GM21825 (cell line): ENCODE measurements at regions not wholly inside any gene's neighbourhood (a gene's known extent, or its start where the extent isn't known, plus 50 kb on each side); places are given as distances from the start of the nearest gene placed in this dataset.
"Not testable (repeated sequence)": the region's sequence is repeated elsewhere in the genome, so short reads cannot be mapped to it uniquely, and the experiment has no call there.

Source experiments
- ATAC-seq: cut with Tn5 transposase; IDR thresholded peaks from one replicate; pipeline ENCODE4 v1.9.1; 2021; ENCODE audit warnings: mild to moderate bottlenecking, moderate library complexity; ENCODE audit not compliant: unreplicated experiment

DNA sequence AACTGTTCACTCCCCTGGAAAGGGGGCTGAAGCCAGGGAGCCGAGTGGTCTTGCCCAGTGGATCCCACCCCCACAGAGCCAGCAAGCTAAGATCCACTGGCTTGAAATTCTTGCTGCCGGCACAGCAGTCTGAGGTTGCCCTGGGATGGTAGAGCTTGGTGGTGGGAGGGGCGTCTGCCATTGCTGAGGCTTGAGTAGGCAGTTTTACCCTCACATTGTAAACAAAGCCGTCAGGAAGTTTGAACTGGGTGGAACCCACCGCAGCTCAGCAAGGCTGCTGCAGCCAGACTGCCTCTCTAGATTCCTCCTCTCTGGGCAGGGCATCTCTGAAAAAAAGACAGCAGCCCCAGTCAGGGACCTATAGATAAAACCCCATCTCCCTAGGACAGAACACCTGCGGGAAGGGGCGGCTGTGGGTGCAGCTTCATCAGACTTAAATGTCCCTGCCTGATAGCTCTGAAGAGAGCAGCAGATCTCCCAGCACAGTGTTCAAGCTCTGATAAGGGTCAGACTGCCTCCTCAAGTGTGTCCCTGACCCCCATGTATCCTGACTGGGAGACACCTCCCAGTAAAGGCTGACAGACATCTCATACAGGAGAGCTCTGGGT lies 140.0 kb upstream of the C1GALT1 start:
- ATAC-seq, result not testable (repeated sequence)

DNA sequence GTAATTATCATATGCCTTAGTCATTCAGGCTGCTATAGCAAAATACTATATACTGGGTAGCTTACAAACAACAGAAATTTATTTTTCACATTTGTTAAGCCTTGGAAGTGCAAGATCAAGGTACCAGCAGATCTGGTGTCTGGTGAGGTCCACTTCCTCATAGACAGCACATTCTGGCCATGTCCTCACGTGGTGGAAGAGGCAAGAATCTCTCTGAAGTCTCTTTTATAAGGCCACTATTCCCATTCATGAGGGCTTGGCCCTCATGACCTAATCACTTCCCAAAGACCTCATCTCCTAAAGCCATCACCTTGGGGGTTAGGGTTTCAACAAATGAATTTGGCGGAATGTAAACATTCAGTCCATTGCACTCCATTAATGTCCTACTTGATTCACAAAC lies 137.5 kb upstream of the C1GALT1 start:
- no peak for ATAC-seq

DNA sequence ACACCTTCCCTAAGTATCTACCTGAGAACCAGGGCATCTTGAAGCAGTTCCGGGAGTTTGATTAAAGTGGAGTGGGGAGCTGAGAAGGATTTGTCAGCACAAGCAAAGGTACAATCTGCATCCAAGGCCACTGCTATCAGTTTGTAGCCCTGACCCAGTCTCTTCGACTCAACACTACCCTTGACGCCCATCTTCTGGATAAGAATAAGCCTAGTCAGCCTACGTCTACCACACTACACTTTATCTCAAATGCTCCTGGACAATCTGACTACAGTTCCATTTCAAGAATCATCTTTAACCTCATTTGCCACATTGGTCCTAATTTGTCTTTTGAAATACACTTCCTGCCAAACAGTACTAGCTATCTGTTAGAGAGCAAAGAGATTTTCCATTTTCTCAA lies 134.1 kb upstream of the C1GALT1 start:
- no peak for ATAC-seq

DNA sequence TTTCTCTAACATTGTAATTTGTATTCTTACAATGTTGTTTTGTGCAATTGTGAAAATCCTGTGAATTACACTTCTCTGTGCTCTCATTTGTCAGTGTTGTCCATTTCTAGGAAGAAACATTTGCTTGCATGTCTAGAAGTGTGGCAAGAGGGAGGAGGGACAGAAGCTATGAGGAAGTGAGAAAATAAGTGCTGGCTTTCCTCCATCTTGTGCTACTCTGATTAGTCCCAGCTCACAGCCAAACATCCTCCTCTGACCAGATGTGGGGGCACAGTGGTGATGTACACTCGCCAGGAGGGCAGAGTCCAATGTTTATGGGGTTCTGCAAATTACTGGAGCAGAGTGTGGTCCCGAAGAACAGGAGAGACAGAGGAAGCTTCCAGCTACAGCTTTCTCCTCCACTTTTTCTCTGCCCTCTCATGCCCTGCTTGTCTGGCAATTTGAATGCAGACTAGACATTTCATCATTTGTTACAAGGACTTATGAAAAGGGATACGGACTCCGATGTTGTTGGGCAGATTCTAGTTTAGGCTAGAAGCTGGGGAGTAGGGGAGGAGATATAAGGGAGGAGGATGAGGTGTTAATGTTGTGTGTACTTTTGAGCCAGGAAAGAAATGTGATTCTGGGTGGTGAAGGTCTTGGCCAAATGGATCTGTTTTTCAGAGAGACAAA lies 131.0 kb upstream of the C1GALT1 start:
- ATAC-seq, result peak; percentile 81

DNA sequence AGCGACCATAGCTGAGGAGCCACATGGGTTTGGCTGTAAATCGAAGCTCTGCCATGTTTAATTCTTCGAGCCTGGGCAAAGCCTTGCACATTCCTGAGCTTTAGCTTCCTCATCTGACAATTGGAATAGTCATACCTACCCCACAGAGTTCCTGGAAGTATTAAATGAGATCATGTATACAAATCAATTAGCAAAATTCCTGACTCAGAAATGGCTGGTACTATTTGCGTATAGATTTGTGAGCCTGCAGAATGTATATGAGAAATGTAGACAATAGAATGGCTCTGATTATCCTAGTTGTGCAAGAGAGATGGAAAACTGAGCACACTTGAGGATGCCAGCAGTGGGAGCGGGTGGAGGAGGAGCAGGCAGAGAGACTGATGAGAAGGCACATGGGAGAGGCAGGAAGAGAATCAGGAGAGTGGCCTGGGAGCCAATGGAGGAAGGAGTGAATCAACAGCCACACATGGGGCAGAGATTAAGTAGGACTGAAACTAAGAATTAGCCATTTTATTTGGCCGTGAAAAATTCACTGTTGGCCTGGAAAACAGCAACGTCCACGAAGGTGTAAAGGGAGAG lies 128.0 kb upstream of the C1GALT1 start:
- no peak for ATAC-seq

DNA sequence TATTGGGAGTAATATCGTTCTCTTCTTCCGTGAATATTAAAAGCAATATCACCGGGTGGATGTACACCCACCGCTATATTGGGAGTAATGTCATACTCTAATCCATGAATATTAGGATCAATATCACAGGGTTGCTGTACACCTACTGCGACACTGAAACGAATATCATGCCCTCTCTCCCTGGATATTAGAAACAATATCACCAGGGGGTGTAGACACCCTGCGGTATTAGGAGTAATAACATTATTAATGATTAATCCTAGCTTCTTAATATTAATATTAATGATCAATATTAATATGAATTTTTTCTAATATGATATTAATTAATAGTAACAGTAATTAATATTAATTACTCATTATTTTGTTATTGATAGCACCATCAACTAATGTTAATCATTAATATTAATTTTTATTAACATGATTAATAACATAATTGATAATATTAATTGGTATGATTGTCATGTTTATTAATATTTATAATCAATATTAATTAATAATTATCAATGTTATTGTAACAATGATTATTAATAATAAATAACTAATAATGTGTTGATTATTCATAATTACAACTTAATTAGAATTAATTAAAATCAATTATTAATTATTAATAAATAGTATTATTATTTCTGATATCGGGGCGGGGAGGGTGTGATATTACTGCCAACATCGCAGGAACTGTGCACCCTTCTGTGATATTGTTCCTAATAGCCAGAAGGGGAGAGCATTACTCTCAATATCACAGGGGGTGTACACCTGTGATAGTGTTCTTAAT lies 121.3 kb upstream of the C1GALT1 start:
- no peak for ATAC-seq

DNA sequence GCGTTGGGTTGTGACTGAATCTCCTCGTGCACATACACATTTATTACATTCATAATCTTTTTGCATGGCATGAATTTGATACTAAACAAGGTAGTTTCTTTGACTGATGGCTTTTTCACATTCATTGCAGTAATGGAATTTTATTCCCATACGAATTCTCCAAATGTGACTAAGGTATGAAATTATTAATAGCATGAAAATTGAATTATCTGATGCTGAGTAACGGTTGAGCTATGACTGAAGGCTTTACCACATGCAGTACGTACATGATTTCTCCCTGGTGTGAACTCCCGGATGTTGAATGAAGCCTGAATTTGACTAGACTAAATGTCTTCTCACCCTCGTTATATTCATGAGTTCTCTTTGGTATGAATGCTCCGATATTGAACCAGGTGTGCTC lies 104.4 kb upstream of the C1GALT1 start:
- ATAC-seq, result no peak

DNA sequence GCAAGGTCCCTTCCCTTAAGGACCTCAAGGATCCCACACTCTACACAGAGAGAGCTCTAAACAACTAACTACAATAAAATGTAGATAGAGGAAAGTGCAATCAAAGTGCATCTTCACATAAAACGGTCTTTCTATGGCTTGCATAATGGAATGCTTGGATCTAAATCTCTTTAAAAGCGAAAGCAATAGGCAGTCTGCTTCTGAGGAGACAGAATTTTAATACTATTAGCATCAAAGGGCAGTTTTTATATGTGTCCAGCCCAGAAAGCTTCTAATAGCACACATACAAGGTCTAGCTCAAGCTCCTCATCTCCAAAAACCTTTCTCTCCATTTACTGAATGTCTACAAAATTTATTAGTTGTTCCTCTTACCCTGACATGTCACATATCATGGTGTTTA lies 101.5 kb upstream of the C1GALT1 start:
- ATAC-seq, result no peak

DNA sequence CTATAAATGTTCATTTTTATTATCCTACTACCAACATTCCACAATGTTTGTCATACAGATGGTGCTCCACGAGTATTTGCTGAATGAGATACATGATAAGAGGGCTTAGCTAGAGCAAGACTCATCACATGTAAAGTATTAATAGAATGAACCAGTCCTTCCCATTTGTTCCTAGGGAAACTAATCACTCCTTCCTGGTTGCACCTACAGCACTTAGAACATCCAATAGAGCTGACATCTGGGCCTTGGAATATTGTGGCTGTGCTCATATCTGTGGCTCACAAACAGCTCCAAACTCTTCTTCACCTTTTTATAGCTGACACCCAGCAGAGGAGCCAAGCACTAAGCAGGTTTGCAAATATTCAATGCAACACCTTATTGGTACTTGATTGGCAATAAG lies 91.9 kb upstream of the C1GALT1 start:
- ATAC-seq, result no peak

DNA sequence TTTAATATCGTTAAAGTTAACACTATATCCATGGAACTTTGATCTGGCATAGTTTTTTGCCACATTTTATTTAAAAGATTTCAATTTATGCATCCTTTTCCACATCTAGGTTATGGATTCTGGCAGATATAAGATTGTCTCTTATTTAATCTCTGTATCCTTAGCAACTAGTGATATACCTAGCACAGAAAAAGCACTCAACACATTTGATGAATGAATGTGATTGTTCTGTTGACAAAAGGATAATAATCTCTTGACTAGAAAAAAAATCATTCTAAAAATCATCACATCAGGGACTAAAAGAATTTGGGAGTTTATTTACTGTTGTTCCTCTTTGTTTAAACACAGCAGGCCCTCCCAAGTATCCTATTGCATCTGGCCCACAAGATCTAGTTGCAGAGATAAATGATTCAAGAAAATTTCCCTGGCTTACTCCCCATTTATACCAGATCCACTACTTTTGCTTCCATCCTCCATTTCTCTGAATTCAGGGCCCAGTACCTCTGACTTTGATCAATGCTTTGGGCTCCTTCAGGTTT lies 84.0 kb upstream of the C1GALT1 start:
- no peak for ATAC-seq

DNA sequence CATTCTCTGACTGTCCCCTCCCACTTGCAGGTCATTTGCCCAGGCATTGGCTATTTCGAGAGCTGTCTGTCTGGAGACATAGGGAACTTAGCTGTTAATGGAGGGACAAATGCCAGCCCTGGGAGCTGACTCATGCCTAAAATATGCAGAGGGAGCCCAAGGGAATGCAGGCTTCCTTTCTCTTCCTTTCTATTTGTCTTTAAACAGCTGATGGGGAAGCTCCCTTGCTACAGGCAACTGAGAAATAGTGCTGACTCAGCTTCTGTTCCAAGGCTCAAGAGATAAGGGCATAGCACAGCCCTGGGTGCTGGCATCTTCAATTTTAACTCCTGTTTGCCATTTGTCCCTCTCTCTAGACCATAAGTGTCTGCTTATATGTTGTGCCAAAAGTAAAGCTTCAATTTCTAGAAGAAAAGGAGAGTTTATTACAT lies 82.7 kb upstream of the C1GALT1 start:
- ATAC-seq, result no peak

DNA sequence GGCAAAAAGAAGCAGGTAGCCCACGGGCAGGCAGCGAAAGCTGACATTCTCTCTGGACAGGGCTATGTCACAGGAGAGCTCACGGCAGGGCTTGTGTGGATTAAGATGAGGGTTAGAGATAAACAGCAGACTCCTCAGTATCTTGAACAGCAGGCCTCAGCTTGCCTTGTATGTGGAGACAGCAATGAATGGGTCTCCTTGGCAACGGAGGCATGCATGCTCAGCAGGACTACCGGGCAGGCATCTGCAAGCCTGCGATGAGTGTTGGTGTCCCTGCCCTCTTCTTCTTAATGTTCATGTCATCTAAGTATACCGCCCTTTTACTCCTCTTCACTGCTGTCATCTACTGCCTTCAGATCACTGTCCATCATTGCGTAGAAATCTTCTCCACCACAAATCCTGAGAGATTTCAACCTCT lies 81.9 kb upstream of the C1GALT1 start:
- ATAC-seq, result no peak

DNA sequence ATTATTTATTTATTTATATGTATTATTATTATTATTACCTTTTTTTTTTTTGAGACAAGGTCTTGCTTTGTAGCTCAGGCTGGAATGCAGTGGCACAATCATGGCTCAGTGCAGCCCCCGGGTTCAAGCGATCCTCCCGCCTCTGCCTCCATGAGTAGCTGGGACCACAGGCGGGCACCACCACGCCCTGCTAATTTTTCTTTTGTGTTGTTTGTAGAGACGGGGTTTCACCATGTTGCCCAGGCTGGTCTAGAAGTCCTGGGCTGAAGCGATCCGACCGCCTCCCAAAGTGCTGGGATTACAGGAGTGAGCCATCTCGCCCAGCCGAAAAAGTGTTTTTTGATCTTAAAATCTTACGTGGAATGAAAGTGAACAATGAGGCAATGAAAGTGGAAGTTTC lies 79.4 kb upstream of the C1GALT1 start:
- no peak for ATAC-seq

DNA sequence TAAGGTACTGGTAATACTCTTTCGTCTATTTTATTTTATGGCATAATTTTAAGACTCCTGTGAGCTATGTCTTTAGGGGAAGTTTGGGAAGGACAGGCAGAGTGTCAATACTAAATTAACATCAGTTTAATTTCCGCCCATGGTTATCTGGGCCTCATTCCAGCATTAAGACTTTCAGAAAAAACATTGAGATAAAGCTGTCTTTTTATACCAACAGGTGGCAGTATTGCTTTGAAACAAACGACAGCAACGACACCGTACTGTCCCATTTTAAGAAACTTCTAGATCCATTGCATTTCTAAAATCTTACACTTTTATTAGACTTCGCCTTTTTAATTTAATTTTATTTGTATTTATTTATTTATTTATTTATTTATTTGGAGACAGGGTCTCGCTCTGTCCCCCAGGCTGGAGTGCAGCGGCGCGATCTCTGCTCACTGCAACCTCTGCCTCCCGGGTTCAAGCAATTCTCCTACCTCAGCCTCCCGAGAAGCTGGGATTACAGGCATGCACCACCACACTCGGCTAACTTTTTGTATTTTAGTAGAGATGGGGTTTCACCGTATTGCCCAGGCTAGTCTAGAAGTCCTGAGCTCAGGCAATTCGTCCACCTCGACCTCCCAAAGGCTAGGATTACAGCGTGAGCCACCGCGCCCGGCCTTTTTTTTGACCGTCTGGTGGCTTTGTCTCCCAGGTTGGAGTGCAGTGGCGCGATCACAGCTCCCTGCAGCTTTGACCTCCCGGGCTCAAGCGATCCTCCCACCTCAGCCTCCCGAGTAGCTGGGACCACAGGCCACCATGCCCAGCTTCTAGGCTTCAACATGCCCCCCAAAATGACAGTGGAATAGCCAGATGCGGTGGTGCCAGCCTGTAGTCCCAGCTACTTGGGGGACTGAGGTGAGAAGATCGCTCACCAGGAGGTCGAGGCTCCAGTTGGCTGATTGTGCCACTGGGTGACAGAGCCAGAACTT lies 78.7 kb upstream of the C1GALT1 start:
- ATAC-seq, result no peak

DNA sequence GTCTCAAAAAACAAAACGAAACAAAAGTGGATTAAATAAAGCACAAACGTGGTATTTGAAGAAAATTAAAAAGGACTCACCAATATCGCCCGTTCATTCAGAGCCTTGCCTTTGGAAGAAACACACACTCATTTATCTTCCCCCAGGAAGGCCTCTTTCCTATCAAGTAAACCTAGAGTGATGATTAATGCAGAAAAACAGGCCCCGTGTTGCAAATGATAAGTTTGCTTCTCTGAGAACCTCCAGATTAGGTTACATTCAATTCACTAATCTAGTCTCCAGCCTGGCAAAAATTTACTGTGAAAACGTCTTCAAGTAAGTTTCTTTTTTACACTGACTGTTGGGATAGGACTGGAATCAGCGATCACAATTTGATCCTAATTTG lies 78.0 kb upstream of the C1GALT1 start:
- no peak for ATAC-seq

DNA sequence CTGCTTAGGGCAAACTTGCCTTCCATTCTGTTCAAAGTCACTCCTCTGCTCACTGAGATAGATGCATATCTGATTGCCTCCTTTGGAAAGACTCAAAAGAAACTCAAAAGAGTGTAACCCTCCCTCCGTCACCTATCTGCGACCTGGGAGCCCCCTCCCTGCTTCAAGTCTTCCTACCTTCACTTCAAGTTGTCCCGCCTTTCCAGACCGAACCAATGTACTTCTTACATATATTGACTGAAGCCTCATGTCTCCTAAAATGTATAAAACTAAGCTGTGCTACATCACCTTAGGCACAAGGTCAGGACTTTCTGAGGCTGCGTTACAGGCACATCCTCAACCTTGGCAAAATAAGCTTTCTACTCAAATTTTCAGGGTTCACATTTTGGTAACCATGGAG lies 77.4 kb upstream of the C1GALT1 start:
- no peak for ATAC-seq

DNA sequence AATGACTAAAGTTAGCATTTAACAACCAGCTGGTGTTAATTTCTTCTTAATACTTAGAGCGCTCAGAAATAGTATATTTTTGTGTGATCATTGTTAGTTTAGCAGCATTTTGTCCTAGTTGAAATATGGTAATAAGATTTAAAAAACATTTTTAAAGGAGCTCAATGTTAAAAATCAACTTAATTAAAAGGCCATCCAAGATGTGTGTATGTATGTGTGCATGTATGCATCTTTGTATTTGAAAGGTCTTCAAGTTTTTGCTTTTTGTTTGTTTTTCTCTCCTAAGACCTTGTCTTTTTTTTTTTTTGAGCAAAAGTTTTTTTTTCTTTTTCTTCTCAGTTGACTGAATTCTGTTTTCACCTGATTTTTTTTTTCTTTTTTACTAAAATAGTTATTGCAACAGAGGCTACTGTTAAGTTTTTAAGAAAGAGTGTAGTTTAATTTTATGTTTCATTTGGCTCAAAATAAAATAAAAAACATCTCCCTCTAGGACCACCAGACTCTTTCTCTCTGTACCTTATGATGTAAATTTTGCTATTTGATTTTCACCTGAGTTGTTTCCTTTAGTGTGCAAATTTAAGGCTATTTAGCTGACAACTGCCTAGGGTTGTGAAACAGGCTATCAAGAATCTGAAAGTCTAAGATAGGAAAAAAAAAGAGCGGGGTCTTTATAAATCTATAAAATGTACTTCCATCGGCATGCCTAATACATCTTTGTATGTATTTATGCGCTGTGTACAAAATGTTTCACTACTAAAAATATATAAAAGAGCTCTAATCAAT lies 76.4 kb upstream of the C1GALT1 start:
- no peak for ATAC-seq

DNA sequence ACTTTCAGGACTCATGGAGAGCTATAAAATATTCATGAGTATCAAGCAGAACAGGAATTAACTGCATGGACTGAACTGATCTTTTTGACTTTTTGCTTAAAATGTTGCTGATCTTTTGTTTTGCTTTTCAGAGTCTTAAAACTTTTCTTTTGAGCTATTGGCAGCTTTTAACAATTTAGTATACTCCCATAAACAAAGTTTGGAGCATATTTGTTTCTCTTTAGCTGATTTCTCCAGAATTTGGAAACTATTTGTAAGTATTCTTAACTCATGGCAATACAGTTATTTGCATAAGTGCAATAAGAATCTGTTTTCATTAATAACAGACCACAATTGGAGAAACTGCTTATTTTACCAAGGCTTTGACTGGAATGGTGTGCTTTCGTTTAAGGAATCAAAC lies 73.4 kb upstream of the C1GALT1 start:
- ATAC-seq, result no peak

DNA sequence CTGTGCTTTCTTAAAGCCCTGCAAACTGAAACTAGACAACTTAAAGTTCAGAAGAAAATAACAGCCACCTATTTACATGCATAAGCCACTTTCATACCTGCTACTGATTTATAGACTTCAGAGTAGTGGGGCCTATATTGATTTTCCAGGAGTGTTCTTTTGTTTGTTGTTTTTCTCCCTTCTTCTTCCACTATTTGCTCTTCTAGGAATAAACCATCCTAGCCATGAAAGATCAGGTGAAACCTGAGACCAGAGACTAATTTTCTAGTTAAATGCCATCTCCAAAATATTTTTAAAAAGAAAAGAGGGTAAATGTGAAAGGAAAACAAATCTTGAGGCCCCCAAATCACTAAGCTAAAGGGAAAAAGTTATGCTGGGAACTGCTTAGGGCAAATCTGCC lies 72.4 kb upstream of the C1GALT1 start:
- ATAC-seq, result no peak

DNA sequence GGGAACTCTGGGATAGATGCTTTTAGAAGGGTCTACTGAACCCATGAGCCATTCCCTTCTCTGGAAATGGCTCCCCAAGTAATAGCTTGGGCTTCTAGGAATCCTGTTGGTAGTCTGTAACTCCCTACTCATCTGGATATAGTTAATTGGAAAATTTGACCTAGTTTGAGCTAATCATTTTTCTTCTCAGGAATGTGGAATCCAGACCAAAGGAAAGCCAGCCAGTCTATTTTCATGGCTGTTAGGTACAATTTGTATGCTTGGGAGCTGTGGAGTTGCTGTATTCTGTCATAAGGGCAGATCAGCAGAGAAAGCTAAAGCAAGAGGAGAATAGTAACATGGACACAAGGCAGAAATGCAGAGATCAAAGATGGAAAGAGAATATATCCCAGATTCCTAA lies 71.6 kb upstream of the C1GALT1 start:
- ATAC-seq, result no peak
